NOMO-1 treated with DMSO at 0.1 percent for 48 hours (cell line): ENCODE measurements at regions not wholly inside any gene's neighbourhood (a gene's known extent, or its start where the extent isn't known, plus 50 kb on each side); places are given as distances from the start of the nearest gene placed in this dataset.
"Not testable (repeated sequence)": the region's sequence is repeated elsewhere in the genome, so short reads cannot be mapped to it uniquely, and the experiment has no call there.

Experiments
- DNase-seq: peaks from one replicate; lab custom pipeline; 2025; ENCODE audit not compliant: unreplicated experiment; lab: John Stamatoyannopoulos, UW

DNA sequence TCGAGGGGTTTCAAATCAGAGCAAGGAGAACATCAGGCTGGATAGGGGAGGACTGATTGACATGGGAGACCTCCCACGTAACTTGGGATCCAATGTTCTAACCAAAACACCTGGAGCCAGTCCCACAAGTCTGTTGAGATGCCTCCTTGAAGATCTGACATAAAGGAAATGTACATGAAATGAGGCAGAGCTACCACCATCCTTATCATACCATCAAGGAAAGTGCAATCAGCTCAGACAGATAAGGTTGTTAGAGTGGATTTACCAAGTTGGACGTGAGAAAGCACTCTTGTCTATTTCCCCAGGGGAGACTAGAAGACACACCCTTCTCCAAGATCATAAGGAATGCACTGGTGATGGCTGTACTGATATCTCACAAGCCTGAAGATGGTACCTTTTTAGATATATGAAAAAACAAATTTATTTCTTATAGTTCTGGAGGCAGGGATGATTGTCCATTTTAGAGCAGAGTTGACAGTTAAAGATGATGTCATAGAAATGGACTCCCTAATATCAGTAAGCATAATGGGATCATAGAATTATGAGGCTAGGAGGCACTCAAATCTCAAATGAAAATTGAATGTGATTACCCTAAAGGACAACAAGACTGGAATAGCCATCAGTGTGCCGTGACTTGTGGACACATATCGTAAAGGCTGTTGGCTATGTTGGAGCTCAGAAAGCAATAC lies 129.1 kb upstream of the RAB4A start:
- DNase-seq: no peak

DNA sequence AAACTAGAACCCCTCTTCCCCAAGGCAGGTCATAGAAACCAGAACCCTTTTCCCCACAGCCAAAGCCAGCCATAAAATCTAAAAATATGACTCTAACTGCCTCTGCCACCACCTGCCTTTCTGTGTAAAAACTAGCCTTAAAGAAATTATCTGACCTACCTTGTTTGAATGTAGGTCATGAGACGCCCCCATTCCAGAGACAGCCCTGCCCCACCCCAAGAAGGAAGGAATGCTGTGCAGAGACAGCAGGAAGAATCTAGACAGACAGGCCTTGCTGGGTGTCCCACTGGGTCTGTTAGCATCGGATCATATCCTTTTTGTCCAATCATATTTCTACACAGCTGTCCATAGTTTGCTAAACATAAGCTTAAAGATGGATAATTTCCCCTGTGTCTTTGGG lies 128.4 kb upstream of the RAB4A start:
- no peak for DNase-seq

DNA sequence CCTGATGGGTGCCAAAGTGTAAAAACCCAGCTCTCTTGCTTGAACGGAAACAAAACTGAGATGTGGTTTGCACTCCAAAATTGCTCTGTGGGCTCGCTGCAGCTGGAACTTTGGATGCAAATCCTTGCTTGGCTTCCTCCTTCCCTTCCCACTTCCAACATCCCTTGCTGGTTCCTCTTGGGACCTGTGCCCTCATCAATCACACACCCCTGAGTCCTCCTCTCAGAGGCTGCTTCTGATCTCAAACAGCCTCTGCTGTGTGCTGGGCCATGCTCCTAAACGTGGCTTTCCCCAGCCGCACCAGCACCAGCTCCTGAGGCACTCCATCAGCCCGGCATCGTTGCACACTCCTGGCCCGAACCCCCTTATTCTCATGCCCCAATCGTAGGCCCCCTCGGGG lies 124.3 kb upstream of the RAB4A start:
- DNase-seq: no peak

DNA sequence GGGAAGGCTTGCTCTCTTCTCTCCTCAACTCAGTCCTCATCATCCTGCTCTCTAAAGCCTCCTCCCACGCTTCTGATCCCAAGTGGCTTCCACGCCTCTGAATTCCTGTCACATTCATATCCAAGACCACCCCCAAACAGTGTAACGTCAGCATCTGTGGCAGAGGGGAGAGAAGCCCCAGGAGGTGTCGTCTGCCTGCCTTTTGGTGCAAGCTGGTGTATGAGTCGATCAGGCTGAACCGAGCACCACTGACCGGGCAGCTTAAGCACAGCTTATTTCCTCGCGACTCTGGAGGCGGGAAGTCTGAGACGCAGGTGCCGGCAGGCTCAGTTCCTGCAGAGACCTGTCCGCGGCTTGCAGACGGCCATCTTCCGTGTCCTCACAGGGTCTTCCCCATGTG lies 123.8 kb upstream of the RAB4A start:
- DNase-seq: no peak

DNA sequence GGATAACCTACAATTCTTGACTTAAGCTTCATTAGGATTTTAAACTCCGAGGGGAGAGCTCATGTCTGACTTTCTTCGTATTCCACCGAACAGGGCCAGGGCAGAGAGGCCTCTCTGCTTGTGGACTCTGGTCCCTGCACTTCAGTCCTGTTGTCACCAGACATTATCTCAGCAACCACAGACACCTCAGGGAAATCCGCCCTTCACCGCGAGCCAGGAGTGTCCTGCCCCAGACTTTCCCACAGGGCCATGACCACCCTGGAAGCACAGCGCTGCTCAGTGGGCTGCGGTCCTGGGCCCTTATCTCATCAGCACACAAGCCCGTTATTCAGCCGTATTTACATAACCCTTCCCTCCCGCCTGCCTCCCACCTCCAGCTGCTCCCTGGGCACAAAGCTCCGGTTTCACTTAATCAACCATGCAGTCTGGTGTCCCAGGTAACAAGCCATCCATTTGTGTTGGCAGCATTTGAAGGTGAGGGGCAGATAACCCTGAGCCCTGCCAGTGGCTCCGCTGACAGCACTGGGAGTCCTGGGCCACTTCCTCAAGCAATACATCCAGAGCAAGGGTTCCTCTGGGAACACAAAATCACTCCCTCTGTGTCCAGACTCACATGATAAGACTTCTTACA lies 122.8 kb upstream of the RAB4A start:
- no peak for DNase-seq

DNA sequence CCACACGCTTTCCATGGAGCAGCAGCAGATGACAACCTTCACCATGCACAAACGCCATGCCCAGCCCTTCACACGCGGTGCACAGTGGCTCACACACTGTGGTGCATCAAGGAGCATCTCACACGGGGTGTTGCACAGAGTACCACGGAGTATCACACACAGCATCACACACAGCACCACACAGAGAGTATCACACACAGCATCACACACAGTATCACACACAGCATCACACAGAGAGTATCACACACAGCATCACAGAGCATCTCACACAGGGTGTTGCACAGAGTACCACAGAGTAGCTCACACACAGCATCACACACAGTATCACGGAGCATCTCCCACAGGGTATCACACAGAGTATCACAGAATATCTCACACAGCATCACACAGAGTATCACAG lies 122.2 kb upstream of the RAB4A start:
- DNase-seq: no peak

DNA sequence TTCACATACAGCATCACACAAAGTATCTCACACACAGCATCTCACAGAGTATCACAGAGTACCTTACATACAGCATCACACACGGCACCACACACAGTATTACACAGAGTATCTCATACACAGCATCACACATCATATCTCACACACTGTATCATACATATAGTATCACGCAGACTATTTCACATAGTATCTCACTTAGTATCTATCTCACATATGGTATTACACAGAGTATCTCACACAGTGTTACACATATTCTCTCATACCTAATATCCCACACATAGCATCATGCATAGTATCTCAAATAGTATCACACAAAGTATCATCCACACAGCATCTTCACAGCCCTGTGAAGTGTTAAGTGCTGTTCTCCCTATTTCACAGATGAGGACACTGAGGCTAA lies 121.5 kb upstream of the RAB4A start:
- no peak for DNase-seq

DNA sequence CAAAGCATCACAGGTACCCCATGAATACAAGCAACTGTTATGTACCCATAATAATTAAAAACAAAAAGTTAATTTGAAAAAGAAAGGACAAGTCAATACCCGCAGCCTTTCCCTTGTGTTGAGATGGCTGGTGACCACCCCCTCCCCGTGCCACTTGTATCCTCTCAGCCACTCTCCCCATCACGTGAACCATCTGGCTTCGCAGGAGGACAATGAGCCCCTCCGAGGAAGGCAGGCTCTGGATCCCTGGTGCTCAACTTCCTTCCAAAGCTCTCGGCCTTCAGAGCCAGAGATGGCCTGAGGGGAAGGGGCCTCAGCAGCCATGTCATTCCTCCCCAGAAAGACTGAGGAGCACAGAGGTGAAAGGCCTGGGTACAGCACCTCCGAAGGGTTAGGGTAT lies 120.4 kb upstream of the RAB4A start:
- no peak for DNase-seq

DNA sequence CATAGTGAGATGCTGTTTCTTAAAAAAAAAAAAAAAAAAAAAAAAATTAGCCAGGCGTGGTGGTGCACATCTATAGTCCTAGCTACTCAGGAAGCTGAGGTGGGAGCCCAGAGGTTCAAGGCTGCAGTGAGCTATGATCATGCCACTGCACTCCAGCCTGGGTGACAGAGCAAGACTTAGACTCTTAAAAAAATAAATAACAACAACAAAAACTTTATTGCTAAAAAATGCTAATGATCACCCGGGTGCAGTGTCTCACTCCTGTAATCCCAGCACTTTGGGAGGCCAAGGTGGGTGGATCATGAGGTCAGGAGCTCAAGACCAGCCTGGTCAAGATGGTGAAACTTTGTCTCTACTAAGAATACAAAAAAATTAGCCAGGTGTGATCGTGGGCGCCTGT lies 119.5 kb upstream of the RAB4A start:
- DNase-seq: not testable (repeated sequence)

DNA sequence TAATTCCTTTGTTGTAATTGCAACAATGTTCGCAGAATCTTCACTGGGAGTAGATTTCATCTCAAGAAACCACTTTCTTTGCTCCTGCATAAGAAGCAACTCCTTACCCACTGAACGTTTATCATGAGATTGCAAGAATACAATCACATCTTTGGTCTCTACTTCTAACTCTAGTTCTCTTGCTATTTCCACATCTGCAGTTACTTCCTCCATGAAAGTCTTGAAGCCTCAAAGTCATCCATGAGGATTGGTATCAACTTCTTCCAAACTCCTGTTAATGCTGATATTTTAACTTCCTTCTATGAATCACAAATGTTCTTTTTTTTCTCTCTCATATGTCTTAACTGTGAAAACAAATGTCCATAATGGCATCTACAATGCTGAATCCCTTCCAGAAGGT lies 118.6 kb upstream of the RAB4A start:
- DNase-seq: no peak

DNA sequence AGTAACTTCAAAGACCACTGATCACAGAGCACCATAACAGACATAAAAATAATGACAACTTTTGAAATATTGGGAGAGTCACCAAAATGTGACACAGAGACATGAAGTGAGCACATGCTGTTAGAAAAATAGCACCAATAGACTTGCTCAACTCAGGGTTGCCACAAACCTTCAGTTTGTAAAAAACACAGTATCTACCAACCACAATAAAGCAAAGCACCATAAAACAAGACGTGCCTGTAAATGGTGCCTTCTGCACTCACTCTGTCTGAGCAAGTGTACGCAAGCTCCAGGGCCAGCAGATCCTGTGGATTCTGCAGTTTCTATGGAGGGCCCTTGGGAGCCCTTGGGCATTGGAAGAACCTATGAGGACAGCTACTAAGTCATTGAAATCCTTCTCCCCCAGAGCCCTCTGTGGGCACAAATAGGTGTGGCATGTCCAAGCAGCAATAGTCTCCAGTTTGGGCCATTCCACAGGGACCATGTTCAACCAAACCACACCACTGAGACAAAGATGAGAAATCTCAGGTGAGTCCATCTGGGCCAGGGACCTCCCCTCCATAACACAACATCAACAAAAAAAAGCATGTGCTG lies 116.9 kb upstream of the RAB4A start:
- DNase-seq: no peak

DNA sequence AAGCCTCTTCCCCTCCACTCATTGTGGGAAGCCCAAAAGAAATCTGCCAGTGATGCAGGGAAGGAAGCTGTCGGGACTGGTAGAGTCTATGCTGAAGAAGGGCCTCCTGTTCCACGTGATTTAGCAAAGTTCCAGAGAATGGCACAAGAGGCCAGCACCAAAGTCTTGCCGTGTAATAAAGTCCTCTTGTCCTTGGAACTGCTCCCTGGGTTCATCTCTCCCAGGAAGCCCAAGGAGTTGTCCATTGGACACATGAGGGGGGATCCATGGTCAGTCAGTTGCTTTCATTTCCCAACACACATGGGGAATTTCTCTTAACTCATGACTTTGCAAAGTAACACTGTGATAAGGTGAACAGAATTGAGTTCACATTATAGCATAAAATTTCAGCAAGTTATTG lies 116.1 kb upstream of the RAB4A start:
- no peak for DNase-seq

DNA sequence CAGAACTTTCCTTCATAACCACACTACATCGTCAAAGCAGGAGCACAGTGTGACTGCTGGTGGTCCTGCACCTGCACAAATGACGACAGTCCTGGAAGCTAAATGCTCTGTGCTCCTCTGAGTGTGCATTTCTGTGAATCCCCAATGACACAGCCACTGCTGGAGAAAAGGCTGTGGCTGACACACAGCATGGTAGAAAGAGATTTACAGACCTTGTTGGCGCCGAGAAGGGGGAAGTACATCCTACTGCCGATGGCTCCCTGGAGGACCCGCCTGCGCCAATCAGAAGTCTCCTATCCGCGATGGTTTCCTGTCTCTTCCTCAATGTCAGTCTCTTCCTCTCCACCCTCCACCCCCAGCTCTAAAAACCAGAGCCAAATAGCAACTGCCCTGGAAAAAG lies 115.4 kb upstream of the RAB4A start:
- peak; percentile 67 for DNase-seq

DNA sequence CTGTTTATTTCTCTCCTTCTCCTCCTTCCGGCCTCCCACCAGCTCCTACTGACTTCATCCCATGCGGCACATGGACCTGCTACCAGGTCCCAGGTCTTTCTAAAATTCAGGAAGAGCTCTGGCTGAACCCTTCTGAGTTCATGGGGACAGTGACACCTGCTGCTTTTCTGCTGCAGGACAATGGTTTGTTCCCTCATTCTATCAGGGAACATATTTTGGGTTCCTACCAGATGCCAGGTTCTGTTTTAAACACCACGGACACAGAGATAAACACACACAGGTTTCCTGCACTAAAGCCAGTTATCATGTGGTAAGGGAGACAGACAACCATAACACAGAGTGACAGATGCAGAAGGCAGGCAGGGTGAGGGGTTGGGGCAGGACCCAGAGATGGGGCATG lies 114.0 kb upstream of the RAB4A start:
- peak; percentile 8 for DNase-seq

DNA sequence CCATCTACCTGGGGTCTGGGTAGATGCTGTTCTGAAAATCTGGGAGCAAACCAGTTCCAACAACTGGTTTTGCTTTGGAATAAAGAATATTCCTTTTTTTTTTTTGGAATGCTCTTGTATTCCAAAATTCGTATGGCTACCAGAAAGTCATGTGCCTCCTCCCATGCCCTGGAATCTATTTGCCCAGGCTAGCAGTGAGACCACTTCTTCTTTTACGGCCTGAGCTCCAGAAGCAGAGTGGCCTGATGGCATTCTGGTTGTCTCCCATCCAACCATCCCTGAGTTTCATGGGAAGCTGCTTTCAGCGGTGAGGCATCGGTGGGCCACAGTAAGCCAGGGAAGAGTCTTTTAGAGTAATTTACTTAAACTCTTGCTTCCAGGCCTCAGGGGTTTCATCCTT lies 113.4 kb upstream of the RAB4A start:
- no peak for DNase-seq

DNA sequence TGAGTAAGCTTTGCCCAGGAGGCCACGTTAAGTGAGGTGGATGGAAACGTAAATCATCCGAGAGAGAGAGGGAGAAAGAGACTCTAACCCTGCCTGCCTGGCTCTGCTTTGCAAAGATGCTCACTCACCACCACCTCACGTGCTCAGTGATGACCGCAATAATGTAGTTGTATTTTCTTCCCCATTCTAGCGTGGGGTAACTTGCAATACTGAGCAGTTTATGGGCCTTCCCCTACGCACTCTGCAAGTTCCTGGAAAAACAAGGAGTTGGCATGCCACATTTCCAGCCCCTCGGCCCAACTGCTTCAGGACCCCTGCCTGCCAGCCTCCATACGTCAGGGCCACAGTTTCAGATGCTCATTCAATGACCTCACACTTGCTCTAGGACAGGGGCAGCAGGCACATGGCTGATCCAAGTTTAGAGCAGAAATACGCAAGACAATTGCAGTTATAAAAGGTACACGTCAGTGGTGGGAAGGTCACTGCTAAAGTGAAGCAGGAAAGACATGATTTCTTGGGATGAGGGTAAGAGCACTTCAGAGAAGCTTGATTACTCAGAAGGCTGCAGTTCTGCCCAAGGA lies 112.5 kb upstream of the RAB4A start:
- DNase-seq: peak; percentile 92

DNA sequence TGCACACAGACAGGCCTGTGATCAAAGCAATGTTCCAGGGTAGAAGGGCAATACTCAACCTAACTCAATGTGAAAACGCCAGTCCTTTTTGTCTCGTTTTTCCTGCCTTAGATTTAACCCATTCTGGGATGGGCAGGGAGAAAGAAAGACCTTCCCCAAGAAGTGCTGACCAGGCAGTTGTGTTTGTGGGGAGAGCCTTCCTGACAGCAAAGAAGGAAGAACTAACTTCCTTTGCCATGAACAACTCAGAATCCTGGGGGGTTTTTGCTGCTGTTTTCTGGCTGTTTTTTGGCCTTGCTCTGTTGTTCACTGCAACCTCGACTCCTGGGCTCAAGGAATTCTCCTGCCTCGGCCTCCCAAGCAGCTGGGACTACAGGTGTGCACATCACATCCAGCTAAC lies 112.0 kb upstream of the RAB4A start:
- no peak for DNase-seq

DNA sequence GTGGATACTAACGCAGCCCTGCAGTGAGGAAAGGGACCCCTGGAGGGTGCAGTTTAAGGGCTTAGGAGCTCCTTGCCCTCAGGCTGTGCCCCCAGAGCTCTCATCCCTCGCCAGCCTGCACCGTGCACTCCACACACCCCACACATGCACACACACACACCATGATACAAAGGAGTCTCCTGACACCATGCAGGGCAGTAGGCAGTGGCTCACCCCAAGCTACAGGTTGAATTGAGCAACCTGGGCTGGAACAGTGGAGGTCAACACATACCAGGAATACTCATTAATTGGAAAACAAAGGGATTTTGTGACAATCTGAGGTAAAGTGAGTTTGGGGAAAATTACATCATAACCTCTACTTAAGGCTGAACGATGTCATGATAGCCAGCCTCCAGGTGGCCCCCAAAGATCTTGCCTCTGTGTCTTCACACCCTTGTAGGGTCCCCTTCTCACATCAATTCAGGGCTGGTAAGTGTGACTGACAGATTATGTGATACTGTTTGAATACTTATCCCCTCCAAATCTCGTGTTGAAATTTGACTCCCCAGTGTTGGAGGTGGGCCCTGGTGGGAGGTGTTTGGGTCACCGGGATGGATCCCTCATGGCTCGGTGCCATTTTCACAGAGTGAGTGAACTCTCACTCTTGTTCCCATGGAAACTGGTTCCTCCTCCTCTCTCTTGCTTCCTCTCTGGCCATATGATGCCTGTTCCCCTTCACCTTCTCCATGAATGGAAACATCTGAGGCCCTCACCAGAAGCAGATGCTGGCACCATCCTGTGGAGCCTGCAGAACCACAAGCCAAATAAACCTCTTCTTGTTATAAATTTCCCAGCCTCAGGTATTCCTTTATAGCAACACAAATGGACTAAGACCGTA lies 111.0 kb upstream of the RAB4A start:
- DNase-seq: no peak

DNA sequence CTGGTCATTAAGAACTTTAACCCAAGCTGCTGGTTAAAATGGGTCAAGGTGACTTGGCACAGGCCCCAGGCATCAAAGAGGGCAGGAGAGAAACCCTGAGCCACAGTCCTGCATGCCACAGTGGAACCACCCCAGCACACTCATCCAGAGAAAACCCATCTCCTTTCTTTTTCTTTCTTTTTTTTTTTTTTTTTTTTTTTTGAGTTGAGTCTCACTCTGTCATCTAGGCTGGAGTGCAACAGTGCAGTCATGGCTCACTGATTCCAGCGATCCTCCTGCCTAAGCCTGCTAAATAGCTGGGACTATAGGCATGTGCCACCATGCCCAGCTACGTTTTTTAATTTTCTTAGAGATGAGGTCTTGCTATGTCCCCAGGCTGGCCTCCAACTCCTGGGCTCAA lies 109.2 kb upstream of the RAB4A start:
- DNase-seq: no peak

DNA sequence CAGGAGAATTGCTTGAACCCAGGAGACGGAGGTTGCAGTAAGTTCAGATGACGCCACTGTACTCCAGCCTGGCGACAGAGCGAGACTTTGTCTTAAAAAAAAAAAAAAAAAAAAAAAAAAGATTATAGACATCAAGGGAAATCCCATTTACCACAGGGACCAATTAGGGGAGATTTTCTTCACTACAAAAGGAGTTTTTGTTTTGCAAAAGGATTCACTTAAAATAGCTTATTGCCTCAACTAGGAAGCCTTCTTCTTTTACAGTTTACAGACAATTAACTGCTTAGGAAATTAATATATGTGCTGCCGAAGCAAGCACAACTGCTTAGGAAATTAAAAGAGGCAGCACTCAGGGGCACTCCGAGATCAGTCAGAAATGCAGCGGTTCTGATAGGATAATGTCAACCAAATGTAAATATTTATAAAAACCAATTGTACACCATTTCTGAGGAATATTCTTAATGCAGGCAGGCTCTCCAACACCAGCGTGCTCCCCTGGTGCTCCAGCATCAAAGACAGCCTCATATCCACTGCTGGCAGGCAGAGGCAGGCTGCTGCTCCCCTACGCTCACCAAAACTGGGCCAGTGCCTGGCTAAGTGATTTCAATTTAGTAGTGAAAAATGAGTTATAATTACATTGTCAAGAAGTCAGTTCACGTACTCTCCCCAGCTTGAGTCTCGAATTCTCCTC lies 107.9 kb upstream of the RAB4A start:
- DNase-seq: peak; percentile 9

DNA sequence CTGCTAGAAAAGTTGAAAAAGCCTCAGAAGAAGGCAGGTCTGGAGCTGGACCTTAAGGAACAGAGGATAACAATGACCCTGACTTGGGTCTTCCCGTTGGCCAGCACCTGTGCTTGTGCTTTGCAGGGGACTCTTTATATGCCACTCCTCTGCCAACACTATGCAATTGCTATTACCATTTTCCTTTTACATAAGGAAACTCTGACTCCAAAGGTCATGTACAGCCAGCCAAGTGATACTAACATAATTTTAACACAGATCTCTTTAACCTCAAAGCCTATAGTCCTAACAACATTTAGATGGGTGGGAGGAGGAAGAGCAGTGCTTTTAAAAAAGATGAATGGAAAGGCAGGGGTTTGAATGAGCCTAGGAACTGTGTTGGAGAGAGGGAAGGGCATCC lies 106.6 kb upstream of the RAB4A start:
- DNase-seq: no peak
